GM19467 (cell line): ENCODE measurements at regions not wholly inside any gene's neighbourhood (a gene's known extent, or its start where the extent isn't known, plus 50 kb on each side); places are given as distances from the start of the nearest gene placed in this dataset.
"Not testable (repeated sequence)": the region's sequence is repeated elsewhere in the genome, so short reads cannot be mapped to it uniquely, and the experiment has no call there.

Experiments used
- ATAC-seq: cut with Tn5 transposase; IDR thresholded peaks from one replicate; pipeline ENCODE4 v1.9.1; 2021; ENCODE audit warnings: mild to moderate bottlenecking, moderate library complexity; ENCODE audit not compliant: unreplicated experiment

GRCh38 chr3:166837535-166837934 lies 542.6 kb downstream of the ZBBX start:
- no peak for ATAC-seq

- no peak for ATAC-seq
Measured at GRCh38 chr3:166836836-166837235, 543.3 kb downstream of the ZBBX start.

- ATAC-seq: no peak
Measured at GRCh38 chr3:166829896-166830295, 550.2 kb downstream of the ZBBX start.

- no peak for ATAC-seq
Measured at GRCh38 chr3:166818464-166818863, 561.6 kb downstream of the ZBBX start.

GRCh38 chr3:166817269-166817668 lies 562.8 kb downstream of the ZBBX start:
- not testable (repeated sequence) for ATAC-seq

GRCh38 chr3:166810741-166811445 lies 569.2 kb downstream of the ZBBX start:
- no peak for ATAC-seq

GRCh38 chr3:166809520-166809919 lies 570.6 kb downstream of the ZBBX start:
- no peak for ATAC-seq

- no peak for ATAC-seq
Measured at GRCh38 chr3:166788936-166789335, 591.2 kb downstream of the ZBBX start.

GRCh38 chr3:166785876-166786275 lies 594.2 kb downstream of the ZBBX start:
- ATAC-seq: no peak

GRCh38 chr3:166783206-166783605 lies 596.9 kb downstream of the ZBBX start:
- ATAC-seq: no peak

GRCh38 chr3:166764698-166765318 lies 615.3 kb downstream of the ZBBX start:
- ATAC-seq: no peak

- ATAC-seq: no peak
Measured at GRCh38 chr3:166759736-166760513, 620.2 kb downstream of the ZBBX start.

- no peak for ATAC-seq
Measured at GRCh38 chr3:166752214-166752613, 627.9 kb downstream of the ZBBX start.

GRCh38 chr3:166743481-166744134 lies 636.5 kb downstream of the ZBBX start:
- no peak for ATAC-seq

GRCh38 chr3:166734734-166735133 lies 645.4 kb downstream of the ZBBX start:
- ATAC-seq: no peak

GRCh38 chr3:166731701-166732100 lies 648.4 kb downstream of the ZBBX start:
- no peak for ATAC-seq

GRCh38 chr3:166721466-166721865 lies 658.6 kb downstream of the ZBBX start:
- ATAC-seq: no peak

- no peak for ATAC-seq
Measured at GRCh38 chr3:166714206-166714605, 665.9 kb downstream of the ZBBX start.

- ATAC-seq: no peak
Measured at GRCh38 chr3:166713787-166714186, 666.3 kb downstream of the ZBBX start.

- ATAC-seq: no peak
Measured at GRCh38 chr3:166706094-166706493, 674.0 kb downstream of the ZBBX start.

- no peak for ATAC-seq
Measured at GRCh38 chr3:166697495-166697894, 682.6 kb downstream of the ZBBX start.
